Cardiac muscle cell (in vitro differentiated cells and primary cell): ENCODE measurements at regions not wholly inside any gene's neighbourhood (a gene's known extent, or its start where the extent isn't known, plus 50 kb on each side); places are given as distances from the start of the nearest gene placed in this dataset.

Source experiments
- DNase-seq, 2 donors: peaks; one replicate each; pipeline versions ENCODE4 v3.0.0 to v3.0.0-alpha.2; 2010 to 2017; ENCODE audit warnings: low read depth in 1 of 2, low spot score in 1 of 2
- H3K27ac ChIP-seq: fragments of 200-600 bp; sonication (generic); 2 replicates; pipeline ENCODE4 v1.5.1; 2016
- H3K27me3 ChIP-seq: fragments of 200-600 bp; sonication (generic); 2 replicates; pipeline ENCODE4 v1.6.0; 2016; ENCODE audit warnings: control low read depth
- H3K36me3 ChIP-seq: fragments of 200-600 bp; sonication (generic); 2 replicates; pipeline ENCODE4 v1.5.1; 2016; ENCODE audit warnings: control low read depth
- H3K4me1 ChIP-seq: fragments of 200-600 bp; sonication (generic); 2 replicates; pipeline ENCODE4 v1.8.1; 2017; ENCODE audit warnings: low read depth, mild to moderate bottlenecking, mixed run types
- H3K4me3 ChIP-seq: fragments of 200-600 bp; sonication (generic); 2 replicates; pipeline ENCODE4 v1.5.1; 2016; ENCODE audit warnings: mild to moderate bottlenecking
- H3K9me3 ChIP-seq: fragments of 200-600 bp; sonication (generic); 2 replicates; pipeline ENCODE4 v1.5.1; 2017; ENCODE audit warnings: low read depth, mild to moderate bottlenecking, control low read depth
- CTCF ChIP-seq: IDR thresholded peaks from 2 replicates; pipeline ENCODE4 v1.5.1; 2012; ENCODE audit warnings: low read depth, mild to moderate bottlenecking, low read length

GRCh38 chr11:114811971-114812370, 133.6 kb downstream of the NXPE2 start:
- Histone ChIP-seq H3K9me3 (no peaks in the 10 kb centered on the region), H3K4me3 (no peak overlapping the region), H3K27ac (no peak overlapping the region), H3K27me3 (peaks cover 3% of the 10 kb centered on the region), H3K4me1 (peaks cover 11% of the 10 kb centered on the region), H3K36me3 (no peaks in the 10 kb centered on the region)
- TF ChIP-seq CTCF: no peak
- no peak for DNase-seq

- TF ChIP-seq CTCF: no peak
- Histone ChIP-seq H3K4me1 (peaks cover 11% of the 10 kb centered on the region), H3K27ac (no peak overlapping the region), H3K36me3 (no peaks in the 10 kb centered on the region), H3K27me3 (peaks cover 3% of the 10 kb centered on the region), H3K4me3 (no peak overlapping the region), H3K9me3 (no peaks in the 10 kb centered on the region)
- DNase-seq: no peak
These were observed 134.4 kb downstream of the NXPE2 start for GRCh38 chr11:114812733-114813132.

DNA sequence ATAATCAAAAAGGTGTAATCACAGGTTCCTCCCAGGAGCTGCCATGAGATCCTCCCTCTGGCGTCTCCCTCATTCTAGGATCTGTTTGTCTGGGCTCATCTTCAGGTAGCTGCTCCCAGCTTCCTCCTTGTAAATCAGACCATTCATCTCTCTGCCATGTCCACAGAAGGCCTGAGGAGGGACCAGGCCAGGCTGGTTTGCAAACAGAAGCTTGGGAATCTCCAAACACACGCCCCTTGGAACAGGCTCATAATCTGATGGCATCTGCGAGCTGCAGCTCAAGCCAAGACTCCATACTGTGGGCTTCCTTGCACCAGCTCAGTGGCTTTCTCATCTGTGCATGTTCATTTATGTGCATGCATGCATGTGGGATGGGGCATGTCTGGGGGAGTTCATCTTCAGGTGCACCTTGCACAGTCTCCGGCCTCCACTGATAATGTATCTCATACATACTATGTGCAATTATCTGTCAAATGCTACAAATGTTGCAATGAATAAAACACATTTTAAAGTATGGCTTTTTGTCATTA, 134.9 kb downstream of the NXPE2 start:
- Histone ChIP-seq H3K4me3 (no peak overlapping the region), H3K36me3 (no peaks in the 10 kb centered on the region), H3K27me3 (peaks cover 3% of the 10 kb centered on the region), H3K27ac (no peak overlapping the region), H3K9me3 (no peaks in the 10 kb centered on the region), H3K4me1 (peaks cover 11% of the 10 kb centered on the region)
- no peak for TF ChIP-seq CTCF
- DNase-seq: no peak

- no peak for TF ChIP-seq CTCF
These were observed 136.8 kb downstream of the NXPE2 start for GRCh38 chr11:114815176-114815575.

GRCh38 chr11:114815761-114816160, 137.4 kb downstream of the NXPE2 start:
- Histone ChIP-seq H3K36me3 (no peaks in the 10 kb centered on the region), H3K4me1 (peaks cover 11% of the 10 kb centered on the region), H3K27me3 (peaks cover 3% of the 10 kb centered on the region), H3K27ac (no peak overlapping the region), H3K4me3 (no peak overlapping the region), H3K9me3 (no peaks in the 10 kb centered on the region)
- DNase-seq: no peak
- TF ChIP-seq CTCF: no peak

More at GRCh38 chr11:114815176-114815575, 136.8 kb downstream of the NXPE2 start:
- H3K4me3 ChIP-seq: no peak overlapping the region
- no peak for DNase-seq
- no peaks in the 10 kb centered on the region for H3K36me3 ChIP-seq
- H3K27ac ChIP-seq: no peak overlapping the region
- H3K4me1 ChIP-seq: peaks cover 11% of the 10 kb centered on the region
- no peaks in the 10 kb centered on the region for H3K9me3 ChIP-seq
- peaks cover 3% of the 10 kb centered on the region for H3K27me3 ChIP-seq

GRCh38 chr11:114816791-114817190, 138.5 kb downstream of the NXPE2 start:
- no peak for DNase-seq
- H3K4me1 ChIP-seq: peaks cover 11% of the 10 kb centered on the region
- no peaks in the 10 kb centered on the region for H3K9me3 ChIP-seq
- H3K27me3 ChIP-seq: peaks cover 3% of the 10 kb centered on the region
- H3K36me3 ChIP-seq: no peaks in the 10 kb centered on the region
- no peak overlapping the region for H3K4me3 ChIP-seq
- H3K27ac ChIP-seq: no peak overlapping the region
- no peak for TF ChIP-seq CTCF
